ENCODE measurements at regions not wholly inside any gene's neighbourhood (a gene's known extent, or its start where the extent isn't known, plus 50 kb on each side); places are given as distances from the start of the nearest gene placed in this dataset.
A peak's percentile ranks its signal among the peaks of the same experiment; 100 is the strongest.

DNA sequence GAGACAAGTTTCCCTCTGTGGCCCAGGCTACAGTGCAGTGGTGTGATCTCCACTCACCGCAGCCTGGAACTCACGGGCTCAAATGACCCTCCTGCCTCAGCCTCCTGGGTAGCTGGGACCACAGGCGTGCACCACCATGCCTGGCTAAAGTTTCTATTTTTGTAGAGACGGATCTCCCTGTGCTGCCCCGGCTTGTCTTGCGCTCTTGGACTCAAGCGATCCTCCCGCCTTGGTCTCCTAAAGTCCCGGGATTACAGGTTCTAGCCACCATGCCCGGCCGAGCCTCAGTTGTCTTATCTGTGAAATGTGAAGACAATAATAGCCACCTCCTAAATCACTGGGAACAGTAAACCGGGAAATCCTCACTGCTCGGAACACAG is 88.1 kb downstream of the FOXL3 start:
- H3K4me1 ChIP-seq: peaks cover 10 to 15% of the 10 kb centered on the region in 2 donors
- H3K27ac ChIP-seq: no peak overlapping the region
- no peak for TF ChIP-seq POLR2A (IDR thresholded peaks at IDR 0.05)
- TF ChIP-seq, protein P1, sequence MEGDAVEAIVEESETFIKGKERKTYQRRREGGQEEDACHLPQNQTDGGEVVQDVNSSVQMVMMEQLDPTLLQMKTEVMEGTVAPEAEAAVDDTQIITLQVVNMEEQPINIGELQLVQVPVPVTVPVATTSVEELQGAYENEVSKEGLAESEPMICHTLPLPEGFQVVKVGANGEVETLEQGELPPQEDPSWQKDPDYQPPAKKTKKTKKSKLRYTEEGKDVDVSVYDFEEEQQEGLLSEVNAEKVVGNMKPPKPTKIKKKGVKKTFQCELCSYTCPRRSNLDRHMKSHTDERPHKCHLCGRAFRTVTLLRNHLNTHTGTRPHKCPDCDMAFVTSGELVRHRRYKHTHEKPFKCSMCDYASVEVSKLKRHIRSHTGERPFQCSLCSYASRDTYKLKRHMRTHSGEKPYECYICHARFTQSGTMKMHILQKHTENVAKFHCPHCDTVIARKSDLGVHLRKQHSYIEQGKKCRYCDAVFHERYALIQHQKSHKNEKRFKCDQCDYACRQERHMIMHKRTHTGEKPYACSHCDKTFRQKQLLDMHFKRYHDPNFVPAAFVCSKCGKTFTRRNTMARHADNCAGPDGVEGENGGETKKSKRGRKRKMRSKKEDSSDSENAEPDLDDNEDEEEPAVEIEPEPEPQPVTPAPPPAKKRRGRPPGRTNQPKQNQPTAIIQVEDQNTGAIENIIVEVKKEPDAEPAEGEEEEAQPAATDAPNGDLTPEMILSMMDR (IDR thresholded peaks at IDR 0.05): no peak
- H3K36me3 ChIP-seq: no peaks in the 10 kb centered on the region
- H3K27me3 ChIP-seq: no peaks in the 10 kb centered on the region
- peak in 1 of 2 donors; percentile 1 for DNase-seq
- 94 to 96% methylated on average over 13 of the region's 13 CpGs for WGBS, 2 donors
- H3K4me3 ChIP-seq (replicated peaks in 1 of 3): no peak overlapping the region
- intact Hi-C loops (cut with DNase I): no loop called here
- H3K9me3 ChIP-seq: no peaks in the 10 kb centered on the region

DNA sequence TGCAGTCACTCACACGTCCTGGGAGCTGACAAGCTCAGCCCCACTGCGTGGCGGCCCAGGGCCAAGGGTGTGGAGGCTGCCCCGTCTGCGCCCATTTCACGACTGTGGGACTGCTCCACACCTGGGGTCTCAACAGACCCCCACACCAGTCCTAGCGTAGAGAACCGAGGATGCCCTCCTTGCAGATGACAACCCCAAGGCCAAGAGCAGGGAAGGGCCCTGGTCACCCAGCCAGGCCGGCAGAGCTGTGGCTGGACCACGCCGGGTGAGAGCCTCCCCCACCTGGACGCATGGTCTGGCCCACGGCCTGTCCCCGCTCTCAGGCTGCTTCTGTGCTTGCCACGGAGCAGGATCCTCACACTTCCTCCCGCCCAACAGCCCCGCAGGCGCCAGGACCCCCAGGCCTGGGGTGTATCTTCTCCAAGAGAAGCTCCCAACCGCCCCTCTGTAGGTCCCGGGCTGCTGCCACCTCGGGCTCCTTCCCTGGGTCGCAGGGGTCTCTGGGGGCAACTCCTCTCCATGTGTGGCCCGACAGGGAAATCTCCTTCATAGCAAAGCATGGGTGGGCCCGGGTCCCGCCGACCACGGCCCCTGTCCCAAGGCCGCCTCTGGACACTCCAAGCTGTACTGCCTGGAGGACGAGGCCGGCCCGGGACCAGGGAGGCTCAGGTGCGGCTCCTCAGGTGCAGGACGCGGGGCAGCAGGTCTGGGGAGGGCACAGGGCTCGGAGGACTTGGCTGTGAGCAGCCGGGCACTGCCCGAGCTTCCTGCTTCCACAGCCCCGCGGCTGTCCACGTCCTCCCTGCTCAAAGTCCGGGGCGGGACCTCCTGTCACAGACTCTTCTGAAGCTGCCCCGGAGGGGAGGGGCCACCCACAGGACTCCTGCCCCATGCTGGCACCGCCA is 88.8 kb downstream of the FOXL3 start:
- Histone ChIP-seq H3K4me3 (replicated peaks in 1 of 3) (peak overlapping the region in 1 of 3 donors; percentile 16), H3K27ac (peak overlapping the region in 2 of 3 donors; percentile 1 to 15)

DNA sequence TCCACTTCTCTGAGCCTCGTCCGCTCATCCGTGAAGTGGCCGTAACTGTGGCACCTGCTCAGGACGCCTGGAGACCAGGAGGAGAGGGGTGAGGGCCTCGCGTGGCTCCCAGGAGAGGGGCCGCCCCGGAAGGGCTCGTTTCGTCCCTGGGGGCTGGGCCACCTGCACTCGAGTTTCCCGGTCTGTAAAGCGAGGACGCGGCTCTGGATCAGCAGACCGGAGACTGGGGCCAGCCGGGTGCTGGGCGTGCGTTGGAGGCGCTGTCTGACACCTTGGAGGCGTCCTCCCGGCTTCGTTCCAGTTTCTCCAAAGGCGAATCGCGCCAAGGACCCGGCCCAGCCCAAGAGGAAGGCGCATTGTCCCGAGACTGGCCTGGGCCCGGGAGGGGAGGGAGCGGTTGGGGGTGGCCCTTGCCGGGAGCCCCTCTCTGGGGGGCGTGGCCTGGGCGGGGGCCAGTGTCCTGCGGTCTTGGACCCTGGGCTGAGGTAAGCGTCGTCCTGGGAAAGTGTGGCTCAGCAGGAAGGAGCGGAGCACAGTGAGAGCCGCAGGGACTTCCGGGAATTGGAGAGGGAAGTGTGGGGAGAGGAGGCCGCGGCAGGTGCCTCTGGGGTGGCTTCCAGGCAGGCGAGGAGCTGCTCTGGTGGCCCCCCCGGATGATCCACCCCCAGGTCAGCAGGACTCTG is 89.6 kb downstream of the FOXL3 start:
- TF ChIP-seq, protein P1 (IDR thresholded peaks at IDR 0.05): no peak
- peak in 1 of 2 donors; percentile 29 for TF ChIP-seq POLR2A (IDR thresholded peaks at IDR 0.05)
- DNase-seq: peak; percentile 86 to 92
- Histone ChIP-seq H3K4me3 (replicated peaks in 1 of 3) (peak overlapping the region in 1 of 3 donors; percentile 16), H3K36me3 (no peaks in the 10 kb centered on the region), H3K4me1 (peaks cover 10 to 15% of the 10 kb centered on the region in 2 donors), H3K9me3 (no peaks in the 10 kb centered on the region), H3K27me3 (no peaks in the 10 kb centered on the region), H3K27ac (peak overlapping the region in 2 of 3 donors; percentile 1 to 15)
- WGBS, 2 donors: 13 to 26% methylated on average over 15 to 20 of the region's 45 CpGs
- intact Hi-C loops (cut with DNase I): no loop called here

More for the DNA sequence above, 88.8 kb downstream of the FOXL3 start:
- Histone ChIP-seq H3K27me3 (no peaks in the 10 kb centered on the region), H3K36me3 (no peaks in the 10 kb centered on the region), H3K9me3 (no peaks in the 10 kb centered on the region), H3K4me1 (peaks cover 10 to 15% of the 10 kb centered on the region in 2 donors)
- no peak for TF ChIP-seq POLR2A (IDR thresholded peaks at IDR 0.05)
- TF ChIP-seq, protein P1 (IDR thresholded peaks at IDR 0.05): no peak
- intact Hi-C loops (cut with DNase I): no loop called here
- whole genome bisulfite sequencing, 2 donors: 84 to 95% methylated on average over 13 to 30 of the region's 44 CpGs
- no peak for DNase-seq

DNA sequence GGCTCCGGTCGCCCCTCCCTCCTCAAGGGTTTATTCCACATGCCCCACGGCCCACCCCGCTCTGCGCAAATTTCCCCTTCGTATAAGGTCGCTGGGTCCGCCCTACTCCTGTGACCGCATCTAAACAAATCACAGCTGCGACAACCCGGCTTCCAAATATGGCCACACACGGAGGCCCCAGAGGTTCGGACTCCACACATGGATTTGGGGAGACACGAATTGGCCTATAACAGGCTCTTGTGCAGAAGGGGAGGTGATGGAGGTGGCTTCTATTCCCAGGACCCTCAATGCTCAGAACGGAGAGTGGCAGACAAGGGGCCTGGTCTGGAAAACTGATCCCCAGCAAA is 90.1 kb downstream of the FOXL3 start:
- Histone ChIP-seq H3K4me1 (peaks cover 10 to 15% of the 10 kb centered on the region in 2 donors), H3K4me3 (replicated peaks in 1 of 3) (peak overlapping the region in 1 of 3 donors; percentile 16), H3K27me3 (no peaks in the 10 kb centered on the region), H3K27ac (no peak overlapping the region), H3K36me3 (no peaks in the 10 kb centered on the region), H3K9me3 (no peaks in the 10 kb centered on the region)
- DNase-seq: no peak
- intact Hi-C loops (cut with DNase I): no loop called here
- 68% methylated on average over 5 to 15 of the region's 15 CpGs for WGBS, 2 donors
- no peak for TF ChIP-seq POLR2A (IDR thresholded peaks at IDR 0.05)
- TF ChIP-seq, protein P1 (IDR thresholded peaks at IDR 0.05): no peak

All from thyroid gland (tissue), 4 donors.